Bone marrow (tissue), 2 donors: ENCODE measurements at regions not wholly inside any gene's neighbourhood (a gene's known extent, or its start where the extent isn't known, plus 50 kb on each side); places are given as distances from the start of the nearest gene placed in this dataset.

Experiments
- DNase-seq, 2 donors: peaks; one replicate each; lab custom pipeline; 2025; lab: John Stamatoyannopoulos, UW

DNA sequence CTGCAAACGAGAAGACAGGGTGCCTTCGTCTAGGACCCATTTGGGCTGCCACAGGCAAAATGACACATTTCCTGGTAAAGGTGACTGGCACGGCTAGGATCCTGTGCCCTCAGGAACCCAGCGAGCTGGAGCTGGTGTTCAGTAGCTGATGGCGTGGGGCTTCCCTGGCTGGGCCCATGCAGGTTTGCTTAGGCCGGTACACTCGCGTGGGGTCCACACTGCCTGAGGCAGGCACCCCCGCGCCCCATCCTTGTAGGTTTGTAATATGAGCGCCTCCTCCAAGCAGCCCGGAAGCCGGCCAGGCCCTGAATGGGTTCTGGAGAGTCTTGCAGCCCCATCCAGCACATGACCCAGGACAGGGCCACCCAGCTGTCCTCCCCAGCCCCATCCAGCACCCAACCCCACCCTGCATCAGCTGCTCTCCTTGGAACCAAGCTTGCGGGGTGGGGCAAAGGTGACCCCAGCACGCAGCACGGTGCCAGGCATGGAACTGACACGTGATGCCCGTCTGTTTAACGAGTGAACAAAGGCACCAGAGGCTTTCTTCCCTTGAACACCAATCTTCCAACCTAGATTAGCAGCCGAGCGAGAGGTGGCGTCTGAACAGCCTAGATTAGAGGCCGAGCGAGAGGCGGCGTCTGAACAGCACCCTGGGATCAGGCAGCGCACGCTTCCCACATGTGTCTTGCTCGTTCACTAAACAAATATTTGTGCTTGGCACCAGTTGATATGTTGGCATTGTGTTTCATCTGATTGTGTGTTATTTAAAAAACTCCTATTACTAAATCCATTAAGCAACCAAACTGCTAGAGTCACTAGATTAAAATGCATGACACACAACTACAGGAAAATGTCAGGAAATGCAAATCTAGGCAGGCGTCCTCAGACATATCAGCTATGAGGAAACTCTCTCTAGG lies 112.1 kb downstream of the DLL1 start:
- DNase-seq: no peak

DNA sequence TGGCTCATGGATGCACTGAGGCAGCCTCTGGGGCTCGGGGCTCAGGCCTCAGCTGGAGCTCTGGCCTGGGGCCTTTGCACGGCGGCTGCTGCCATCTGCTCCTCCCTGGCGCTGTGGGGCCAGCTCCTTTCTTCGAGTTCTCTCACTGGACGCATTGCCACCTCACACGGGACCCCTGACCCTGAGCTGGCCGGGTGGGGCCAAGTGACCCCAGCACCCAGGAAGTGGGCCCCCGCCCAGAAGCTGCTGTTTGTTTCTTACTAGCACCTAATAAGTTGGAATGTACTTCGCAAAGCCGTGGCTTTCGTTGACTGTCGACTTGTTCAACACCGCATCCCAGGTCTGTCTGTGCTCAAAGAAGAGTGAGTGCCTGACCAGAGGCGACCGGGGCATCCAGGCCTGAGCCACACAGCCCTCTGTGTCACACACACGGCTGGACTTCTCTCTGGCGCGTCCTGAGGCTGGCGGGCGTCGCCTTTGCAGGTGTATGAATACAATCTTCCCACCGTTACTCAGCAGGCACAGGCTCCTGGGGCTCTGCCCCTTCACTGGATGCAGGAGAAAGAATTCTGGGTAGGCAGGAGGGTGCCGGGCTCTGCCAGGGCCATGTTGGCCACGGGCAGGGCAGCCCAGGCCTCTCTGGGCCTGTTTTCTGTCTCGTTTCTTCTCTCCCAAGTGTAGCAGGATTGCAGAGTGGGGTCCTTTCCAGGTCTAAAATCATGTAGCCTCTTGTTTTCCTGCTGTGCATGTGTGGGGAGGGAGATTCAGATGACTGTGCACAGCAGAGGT lies 112.9 kb downstream of the DLL1 start:
- no peak for DNase-seq

DNA sequence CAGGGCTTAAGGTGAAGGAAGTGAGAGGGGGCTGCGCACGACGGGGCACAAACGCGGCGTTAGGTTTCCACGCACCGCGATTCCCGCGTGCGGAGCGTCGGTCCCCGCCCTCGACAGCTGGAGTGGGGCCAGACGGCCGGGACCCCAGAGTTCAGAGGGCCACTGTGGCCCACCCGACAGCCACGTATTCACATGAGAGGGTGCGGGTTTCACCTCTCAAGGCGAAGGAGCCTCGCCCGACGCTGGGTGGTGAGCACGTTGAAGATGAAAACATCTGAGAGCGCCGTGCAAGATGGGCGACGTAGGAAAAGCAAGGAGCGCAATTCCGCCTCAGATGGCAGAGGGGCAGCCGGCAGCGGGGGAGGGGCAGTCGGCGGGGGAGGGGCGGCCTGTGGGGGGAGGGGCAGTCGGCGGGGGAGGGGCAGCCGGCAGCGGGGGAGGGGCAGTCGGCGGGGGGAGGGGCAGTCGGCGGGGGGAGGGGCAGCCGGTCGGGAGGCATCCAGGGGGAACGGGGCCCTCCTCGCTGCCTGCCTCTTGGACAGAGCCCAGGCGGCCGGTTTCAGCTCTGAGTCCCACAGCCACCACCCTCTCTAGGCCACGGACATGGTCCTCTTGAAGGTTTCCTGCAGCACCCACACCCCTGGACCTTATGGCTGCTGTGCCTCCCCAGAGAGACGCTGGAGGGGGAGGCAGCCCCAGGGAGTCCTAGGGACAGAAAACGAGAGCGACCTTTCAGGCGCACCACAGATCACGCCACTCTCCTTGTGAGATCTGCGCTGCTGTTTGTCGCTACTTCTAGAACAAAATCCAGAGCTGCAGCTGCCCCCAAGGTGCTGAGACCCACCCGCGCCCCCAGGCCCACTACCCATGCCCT lies 113.7 kb downstream of the DLL1 start:
- no peak for DNase-seq

DNA sequence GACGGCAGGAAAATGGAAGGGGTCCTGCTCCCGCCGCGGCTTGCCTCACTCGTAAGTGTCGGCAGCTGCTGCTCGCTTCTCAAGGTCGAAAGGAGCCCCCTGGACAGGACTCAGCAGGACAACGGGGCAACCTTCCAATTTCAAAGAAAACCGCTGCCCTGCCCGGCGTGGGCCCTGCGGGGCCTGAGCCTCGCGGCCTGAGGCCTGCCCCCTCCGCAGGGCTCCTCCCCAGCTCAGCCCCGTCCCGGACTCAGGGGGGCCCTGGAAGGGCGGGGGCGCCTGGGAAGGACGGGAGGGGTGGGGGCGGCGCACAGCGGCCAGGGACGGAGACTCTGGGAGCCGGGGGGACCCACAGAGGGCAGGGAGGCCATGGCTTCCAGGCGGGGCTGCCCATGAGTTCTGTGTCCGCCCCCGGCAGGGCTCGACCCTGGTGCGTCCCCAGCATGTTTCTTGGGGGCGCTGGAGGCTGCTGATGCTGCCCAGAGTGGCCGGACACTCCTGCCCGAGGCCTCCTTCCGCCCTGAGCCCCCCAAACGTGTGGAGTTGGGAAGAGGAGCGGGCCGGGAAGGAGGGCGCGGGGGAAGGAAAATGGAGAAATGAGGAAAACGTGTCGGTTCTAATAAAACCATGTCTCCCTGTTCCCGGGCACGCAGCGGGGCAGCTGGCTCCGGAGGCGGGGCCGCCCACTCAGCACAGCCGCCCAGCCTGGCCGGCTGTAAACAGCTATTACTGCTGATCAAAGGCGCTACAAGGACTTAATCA lies 114.6 kb downstream of the DLL1 start:
- DNase-seq: no peak

DNA sequence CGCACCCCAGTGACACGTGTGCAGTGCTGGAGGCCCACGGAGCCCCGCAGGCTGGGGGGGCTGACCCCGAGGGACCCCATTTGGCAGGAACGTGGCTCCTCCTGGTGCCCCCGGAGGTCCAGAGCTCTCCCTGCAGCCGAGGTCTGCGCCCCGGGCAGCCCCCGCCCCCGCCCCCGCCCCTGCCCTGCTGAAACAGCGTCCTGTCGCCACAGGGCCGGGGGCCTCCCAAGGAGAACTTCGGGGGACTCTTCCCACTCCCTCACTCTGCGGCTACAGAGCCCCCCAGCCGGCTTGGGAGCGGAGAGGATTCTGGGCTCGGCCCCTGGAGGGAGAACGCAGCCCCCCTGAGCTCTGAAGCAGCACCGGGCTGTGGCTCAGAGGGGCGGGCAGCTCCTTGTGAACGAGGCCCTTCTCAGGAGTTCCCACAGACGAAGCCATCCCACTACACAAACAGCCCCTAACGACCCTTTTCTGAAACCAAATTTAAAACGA lies 115.2 kb downstream of the DLL1 start:
- no peak for DNase-seq

DNA sequence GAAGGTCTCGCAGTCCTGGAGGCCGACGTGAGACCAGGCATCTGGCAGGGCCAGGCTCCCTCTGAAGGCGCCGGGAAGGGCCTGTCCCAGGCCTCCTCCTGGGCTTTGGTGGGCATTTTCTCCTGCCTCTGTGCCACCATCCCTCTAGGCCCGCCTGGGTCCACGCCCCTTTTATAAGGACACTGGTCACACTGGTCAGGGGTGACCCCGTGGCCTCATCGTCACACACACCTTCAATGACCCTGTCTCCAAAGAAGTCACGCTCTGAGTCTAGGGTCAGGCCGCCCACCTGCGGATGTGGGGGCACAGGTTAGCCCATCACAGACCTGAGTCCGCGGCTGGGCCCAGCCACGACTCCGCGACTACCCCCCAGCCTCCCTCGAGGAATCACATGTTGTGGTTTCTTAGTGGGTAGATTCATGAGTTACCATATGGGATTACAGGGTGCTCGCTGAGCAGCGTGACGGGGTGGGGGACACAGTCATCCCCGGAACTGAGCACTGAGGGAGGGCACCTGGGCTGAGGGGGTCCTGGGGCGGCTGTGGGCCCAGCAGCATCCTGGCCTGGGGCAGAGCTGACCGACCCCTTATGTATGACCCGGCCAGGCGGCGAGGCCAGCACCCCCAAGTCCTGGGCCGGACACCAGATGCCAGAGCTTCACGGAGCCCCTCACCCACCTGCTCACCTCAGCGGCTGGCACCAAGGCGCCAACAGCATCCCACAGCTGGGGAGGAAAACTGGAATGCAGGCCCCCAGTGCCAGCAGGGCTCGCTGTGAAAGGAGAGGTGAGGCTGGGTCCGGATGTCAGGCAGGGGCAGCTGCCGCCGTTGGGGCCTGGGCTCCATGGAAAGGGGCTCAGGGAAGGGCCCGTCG lies 115.9 kb downstream of the DLL1 start:
- DNase-seq: no peak

DNA sequence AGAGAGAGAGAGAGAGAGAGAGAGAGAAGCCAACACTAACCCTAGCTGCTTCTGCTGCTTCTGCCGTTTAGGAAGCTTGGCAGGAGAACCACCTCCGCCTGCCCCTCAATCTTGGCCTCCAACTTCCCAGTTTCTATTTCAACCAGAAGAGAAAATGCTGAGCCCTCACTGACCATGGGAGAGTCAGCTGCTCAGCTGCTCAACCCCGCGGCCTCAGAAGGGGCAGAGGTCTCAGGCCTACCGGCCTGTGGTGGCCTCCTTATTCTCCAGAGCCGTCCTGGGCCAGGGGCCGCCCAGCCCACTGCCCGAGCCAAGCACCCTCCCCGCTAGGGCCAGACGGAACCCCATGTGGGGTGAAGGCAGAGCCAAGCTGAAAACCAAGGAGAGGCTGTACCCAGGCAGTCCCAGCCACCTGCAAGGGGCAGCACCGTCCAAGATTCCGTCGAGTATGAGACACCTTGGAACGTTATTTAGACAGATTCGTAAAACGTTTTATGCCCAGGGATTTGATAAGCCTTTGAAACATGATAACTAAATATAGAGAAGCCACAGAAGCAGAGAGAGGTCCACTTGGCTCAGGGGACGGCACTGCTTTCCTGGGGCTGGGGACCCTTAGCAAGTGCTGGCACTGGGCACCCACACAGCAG lies 116.6 kb downstream of the DLL1 start:
- no peak for DNase-seq

DNA sequence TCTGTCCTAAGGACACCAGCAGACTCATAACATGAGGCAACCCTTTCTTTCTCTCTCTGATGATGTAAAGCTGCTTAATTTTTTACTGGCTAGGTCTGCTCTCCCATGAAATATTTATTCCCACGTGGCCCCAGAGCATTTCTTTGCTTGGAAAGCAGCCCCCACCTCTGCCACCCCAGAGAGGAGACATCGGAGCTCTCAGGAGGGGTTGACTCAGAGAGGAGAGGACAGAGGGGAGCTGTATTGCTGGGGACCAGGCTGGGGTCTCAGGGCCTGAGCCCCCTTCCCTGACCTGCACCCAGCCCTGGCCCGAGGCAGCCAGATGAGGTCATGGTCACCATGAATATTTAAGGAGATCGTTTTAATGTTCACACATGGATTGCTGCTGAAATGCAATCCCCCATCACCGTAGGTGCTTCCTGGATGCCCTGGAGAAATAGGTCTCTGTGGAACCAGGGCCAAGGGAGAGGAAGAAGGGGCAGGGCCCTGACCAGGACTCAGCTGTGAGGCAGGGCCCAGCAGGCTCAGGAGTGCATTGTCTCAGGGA lies 117.5 kb downstream of the DLL1 start:
- DNase-seq: no peak

DNA sequence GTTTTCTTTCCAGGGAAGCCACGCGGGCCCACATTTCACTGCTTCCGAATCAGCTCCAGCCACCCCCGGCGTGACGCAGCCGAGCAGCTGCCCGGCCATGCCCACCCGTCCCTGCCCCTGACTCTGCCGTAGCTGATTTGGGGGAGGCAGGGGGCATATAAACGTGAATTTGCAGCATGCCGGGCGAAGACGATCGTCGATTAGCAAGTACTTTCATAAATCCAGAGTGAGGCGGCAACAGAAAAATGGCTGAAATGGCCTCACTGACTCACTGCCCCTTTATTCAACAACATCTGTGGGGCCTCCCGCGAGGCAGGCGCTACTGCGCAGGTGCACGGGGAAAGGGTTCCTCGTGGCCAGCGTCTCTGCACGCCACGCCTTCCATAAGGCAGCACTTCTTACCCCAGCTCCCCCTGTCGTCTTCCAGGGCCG lies 118.0 kb downstream of the DLL1 start:
- DNase-seq: no peak

DNA sequence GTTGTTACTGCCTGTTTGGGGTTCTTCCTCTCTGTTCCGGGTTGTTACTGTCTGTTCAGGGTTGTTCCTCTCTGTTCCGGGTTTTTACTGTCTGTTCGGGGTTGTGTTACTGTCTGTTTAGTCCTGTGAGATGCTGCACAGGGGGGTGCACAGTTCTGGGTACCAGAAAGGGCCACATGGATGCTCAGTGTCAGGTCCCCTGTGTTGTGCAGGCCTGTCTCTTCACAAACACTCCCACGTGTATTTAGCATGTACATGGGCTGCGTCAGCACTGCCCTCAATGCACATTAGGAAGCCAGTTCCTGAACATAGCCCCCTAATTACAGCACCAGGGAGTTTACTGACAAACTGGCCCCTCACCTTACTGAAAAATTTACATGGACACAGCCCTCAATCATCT lies 118.5 kb downstream of the DLL1 start:
- DNase-seq: no peak

DNA sequence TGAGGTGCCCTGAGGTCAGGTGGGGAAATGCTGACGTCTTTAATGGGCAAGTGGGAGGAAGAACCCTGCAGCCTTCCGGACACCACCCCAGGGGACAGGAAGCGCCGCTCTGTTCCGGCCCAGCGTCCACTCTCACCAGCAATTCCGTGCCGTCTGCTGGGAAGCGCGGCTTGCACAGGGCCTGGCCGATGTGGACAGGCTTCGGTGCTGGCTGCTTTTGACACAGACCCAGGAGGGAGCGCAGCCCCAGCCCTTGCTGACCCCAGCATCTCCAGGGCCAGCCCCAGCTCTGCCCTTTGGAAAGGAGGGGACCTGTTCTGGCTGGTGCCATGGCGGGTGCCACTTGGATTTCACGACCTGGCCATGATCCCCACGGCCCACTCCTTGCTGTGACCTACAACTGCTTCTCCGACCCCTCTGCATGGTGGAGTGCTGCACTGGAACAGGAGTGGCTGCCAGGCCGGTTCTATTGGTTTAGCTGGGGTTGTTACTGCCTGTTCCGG lies 123.2 kb downstream of the DLL1 start:
- DNase-seq: no peak

DNA sequence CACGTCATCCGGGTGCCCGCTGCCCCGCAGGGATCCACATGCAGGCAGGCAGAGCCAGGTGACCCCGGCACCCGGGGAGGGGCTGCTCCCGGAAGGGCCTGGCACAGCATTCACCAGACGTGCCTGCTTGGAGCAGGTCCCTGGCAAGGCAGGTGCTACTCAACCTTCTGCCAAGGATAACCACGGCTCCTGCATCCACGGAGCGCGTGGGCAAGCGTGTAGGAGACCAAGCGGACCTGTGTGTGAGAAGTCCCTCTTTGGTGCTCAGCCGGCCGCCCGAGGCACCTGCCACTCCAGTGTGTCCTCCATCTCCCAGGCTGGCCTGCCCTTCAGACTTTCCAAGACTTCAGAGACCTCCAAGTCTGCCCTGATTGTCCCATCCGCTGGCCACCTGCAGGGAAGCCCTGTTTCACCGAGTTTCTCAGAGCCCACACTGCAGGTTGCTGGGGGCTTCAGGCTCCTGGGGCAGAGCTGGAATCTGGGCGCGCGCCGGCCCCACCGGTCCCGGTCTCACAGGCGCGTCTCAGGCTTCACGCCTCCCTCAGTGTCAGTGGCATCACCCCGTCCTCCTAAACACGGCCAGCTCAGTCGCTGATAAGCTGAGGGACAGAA lies 124.3 kb downstream of the DLL1 start:
- no peak for DNase-seq

DNA sequence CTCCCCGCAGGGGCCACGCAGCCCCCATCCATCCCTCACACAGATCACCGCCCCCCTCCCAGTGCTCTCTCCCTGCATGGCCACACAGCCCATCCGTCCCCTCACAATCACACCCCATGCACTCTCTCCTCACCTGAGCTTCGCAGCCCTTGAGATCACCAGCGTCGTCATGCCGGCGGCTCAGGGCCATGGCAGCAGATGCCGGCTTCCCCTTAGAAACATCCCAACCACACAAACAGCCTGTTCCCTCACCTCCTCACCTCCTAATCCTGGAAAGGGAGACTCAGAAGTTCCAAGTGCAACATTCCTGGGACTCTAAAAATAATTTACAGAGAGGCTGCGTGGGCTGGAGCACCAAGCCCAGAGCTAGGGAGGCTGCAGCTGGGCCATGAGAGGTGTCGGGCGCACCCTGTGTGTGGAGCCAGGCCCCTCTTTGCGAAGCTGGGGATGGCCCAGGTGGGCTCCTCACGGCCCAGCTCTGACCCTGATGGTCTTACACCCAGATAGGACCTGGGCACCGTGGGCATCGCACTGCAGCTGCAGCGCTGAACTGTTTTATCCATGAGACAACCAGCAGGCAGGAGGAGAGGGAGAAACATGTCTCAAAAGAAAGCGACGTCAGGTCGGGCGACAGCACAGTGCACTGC lies 125.3 kb downstream of the DLL1 start:
- no peak for DNase-seq

DNA sequence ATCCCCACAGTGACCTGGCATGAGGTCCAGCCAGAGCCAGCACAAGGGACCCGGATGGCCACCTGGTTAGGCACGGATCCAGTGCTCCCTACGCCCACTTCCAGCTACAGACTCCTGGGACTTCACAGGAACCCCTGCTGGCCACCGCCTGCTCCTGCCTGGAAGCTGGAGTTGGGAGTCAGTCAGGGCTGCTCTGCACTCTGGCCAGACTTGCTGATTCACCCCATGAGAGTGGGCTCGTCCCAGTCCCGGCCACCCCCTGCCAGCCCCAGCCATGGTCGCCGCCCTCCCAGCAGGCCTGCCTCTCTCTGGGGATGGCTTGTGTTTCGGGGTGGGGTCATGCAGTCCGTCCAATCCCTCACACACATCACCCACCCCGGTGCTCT lies 125.8 kb downstream of the DLL1 start:
- no peak for DNase-seq

DNA sequence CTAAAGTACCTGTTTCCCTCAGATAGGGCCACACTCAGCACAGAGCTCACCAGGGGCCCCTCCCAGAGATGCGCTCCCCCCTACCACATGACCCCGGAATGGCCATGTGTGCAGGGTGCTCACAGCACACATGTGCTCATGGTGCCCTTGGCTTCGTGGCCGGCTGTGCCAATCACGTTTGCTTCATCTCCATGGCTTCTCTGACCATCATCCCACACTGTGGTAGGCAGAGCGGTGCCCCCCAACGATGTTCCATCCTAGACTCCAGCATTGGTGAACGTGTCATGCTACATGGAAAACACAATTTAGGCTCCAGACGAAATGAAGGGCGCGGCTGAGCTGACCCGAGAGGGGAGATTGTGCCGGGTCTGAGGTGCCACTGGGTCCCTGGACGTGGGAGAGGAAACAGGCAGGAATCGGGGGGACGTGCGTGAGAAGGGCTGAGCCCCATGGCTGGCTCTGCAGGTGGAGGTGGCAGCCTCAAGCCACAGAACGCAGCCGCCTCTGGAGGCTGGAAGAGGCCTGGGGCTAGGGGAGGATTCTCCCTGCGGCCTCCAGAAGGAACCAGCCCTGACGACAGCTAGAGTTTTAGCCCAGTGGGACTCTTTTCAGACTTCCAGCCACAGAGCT lies 126.5 kb downstream of the DLL1 start:
- DNase-seq: no peak

DNA sequence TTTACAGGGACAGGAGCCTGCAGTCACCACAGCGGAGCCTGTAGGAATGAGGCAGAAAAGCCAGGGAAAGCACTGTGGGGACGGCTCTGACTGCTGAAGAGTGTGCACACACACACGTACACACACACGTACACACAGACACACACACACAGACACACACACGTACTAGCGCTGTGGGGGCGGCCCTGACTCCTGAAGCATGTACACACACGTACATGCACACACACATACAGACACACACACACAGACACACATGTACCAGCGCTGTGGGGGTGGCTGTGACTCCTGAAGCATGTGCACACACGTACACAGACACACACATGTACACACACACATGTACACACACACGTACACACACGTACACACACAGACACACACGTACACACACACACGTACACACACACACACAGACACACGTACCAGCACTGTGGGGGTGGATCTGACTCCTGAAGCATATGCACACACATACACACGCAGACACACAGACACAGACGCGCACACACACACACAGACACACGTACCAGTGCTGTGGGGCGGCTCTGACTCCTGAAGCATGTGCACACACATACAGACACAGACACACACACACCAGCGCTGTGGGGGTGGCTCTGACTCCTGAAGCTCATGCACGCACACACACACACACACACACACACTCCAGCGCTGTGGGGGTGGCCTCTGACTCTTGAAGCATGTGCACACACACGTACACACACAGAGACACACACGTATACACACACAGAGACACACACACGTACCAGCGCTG lies 127.3 kb downstream of the DLL1 start:
- no peak for DNase-seq

DNA sequence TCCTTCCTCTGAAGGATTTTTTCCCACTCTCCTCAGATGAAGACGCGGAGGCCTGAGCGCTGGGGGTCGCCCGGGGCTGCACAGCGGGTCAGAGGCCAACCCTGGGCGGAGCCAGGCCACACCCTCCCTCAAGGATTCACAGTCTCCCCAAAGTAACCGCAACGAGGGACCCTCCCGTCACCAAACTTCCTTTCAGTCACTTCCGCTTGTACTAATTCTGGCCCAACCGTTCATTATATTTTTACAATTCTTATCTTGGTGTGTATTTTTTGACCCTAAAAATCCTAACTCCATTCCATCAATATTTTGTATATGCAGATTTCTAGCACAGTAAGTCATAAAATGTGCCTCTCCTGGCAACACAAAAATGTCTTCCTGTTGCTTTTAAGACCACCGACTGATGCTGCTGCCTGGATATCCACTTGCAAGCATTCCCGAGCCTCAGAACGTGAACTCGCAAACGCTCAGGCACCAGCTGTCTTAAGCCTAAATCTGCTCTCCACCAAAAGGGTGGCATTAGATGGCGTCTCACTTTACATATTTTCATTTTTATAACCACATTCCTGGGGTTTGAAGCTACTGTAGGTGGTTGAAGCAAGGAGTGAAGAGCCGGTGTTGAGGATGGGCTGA lies 128.0 kb downstream of the DLL1 start:
- peak in 1 of 2 donors; percentile 31 for DNase-seq
